Astrocyte (in vitro differentiated cells and primary cell): ENCODE measurements at regions not wholly inside any gene's neighbourhood (a gene's known extent, or its start where the extent isn't known, plus 50 kb on each side); places are given as distances from the start of the nearest gene placed in this dataset.

Experiments used
- DNase-seq: peaks from one replicate; pipeline ENCODE4 v3.0.0-alpha.2; 2010; ENCODE audit warnings: low read depth
- FAIRE-seq: peaks from 2 replicates; lab custom pipeline; 2011; peaks lifted over from hg19 to GRCh38; lab: Jason Lieb, UNC
- H2AFZ ChIP-seq: 2 replicates; pipeline ENCODE4 v1.6.0; 2012; ENCODE audit warnings: low read depth, low read length, inconsistent platforms
- H3K27ac ChIP-seq: 2 replicates; pipeline ENCODE4 v1.5.1; 2011; ENCODE audit warnings: low read depth, low read length, inconsistent platforms
- H3K27me3 ChIP-seq: 2 replicates; pipeline ENCODE4 v1.6.0; 2011; ENCODE audit warnings: low read length, inconsistent platforms; ENCODE audit not compliant: insufficient read depth
- H3K36me3 ChIP-seq: 2 replicates; pipeline ENCODE4 v1.5.1; 2011; ENCODE audit warnings: low read length, inconsistent platforms; ENCODE audit not compliant: insufficient read depth
- H3K4me1 ChIP-seq: 2 replicates; pipeline ENCODE4 v1.5.1; 2011; ENCODE audit warnings: low read length, inconsistent platforms; ENCODE audit not compliant: insufficient read depth
- H3K4me2 ChIP-seq: 2 replicates; pipeline ENCODE4 v1.6.0; 2012; ENCODE audit warnings: low read length, inconsistent platforms
- H3K4me3 ChIP-seq: 2 replicates; pipeline ENCODE4 v1.5.1; 2011; ENCODE audit warnings: low read depth, mild to moderate bottlenecking, low read length, inconsistent platforms; ENCODE audit not compliant: insufficient read depth
- H3K79me2 ChIP-seq: 2 replicates; pipeline ENCODE4 v1.6.0; 2012; ENCODE audit warnings: mild to moderate bottlenecking, low read length, inconsistent platforms; ENCODE audit not compliant: insufficient read depth
- H3K9ac ChIP-seq: 2 replicates; pipeline ENCODE4 v1.6.0; 2012; ENCODE audit warnings: mild to moderate bottlenecking, low read length, inconsistent platforms
- H3K9me3 ChIP-seq: 2 replicates; pipeline ENCODE4 v1.5.1; 2012; ENCODE audit warnings: low read depth, mild to moderate bottlenecking, low read length, inconsistent platforms; ENCODE audit not compliant: insufficient read depth
- H4K20me1 ChIP-seq: 2 replicates; pipeline ENCODE4 v1.6.0; 2012; ENCODE audit warnings: low read length, inconsistent platforms; ENCODE audit not compliant: insufficient read depth
- H3K27ac Mint-ChIP-seq: one replicate; pipeline ENCODE4 v1.8.0; 2021; ENCODE audit warnings: mild to moderate bottlenecking, mixed read lengths; ENCODE audit not compliant: unreplicated experiment
- H3K27me3 Mint-ChIP-seq: one replicate; pipeline ENCODE4 v1.8.0; 2021; ENCODE audit warnings: low read depth, mixed read lengths; ENCODE audit not compliant: unreplicated experiment
- H3K36me3 Mint-ChIP-seq: one replicate; pipeline ENCODE4 v1.8.0; 2021; ENCODE audit warnings: low read depth, mixed read lengths; ENCODE audit not compliant: unreplicated experiment
- H3K4me1 Mint-ChIP-seq: one replicate; pipeline ENCODE4 v1.8.0; 2021; ENCODE audit warnings: low read depth, mixed read lengths; ENCODE audit not compliant: unreplicated experiment
- H3K4me3 Mint-ChIP-seq: one replicate; pipeline ENCODE4 v1.8.0; 2021; ENCODE audit warnings: mild to moderate bottlenecking, moderate library complexity, mixed read lengths; ENCODE audit not compliant: unreplicated experiment
- H3K9me3 Mint-ChIP-seq: one replicate; pipeline ENCODE4 v1.8.0; 2021; ENCODE audit warnings: mild to moderate bottlenecking, mixed read lengths; ENCODE audit not compliant: unreplicated experiment
- CTCF ChIP-seq: IDR thresholded peaks from 2 replicates; pipeline ENCODE4 v1.5.1; 2011; ENCODE audit warnings: low read depth, mild to moderate bottlenecking, inconsistent platforms, low read length, moderate library complexity; ENCODE audit not compliant: insufficient read depth
- EZH2 ChIP-seq: IDR thresholded peaks from 2 replicates; pipeline ENCODE4 v1.6.1; 2012; ENCODE audit warnings: mild to moderate bottlenecking, low read length, inconsistent platforms; ENCODE audit not compliant: insufficient read depth

- no peak overlapping the region for H3K4me2 ChIP-seq
- H3K9me3 ChIP-seq = no peaks in the 10 kb centered on the region
- TF ChIP-seq EZH2 (no peak), CTCF (no peak)
- no peaks in the 10 kb centered on the region for H3K27me3 Mint-ChIP-seq
- no peak overlapping the region for H3K27ac ChIP-seq
- no peak overlapping the region for H2AFZ ChIP-seq
- no peak overlapping the region for H3K9ac ChIP-seq
- peaks cover 2% of the 10 kb centered on the region for H3K9me3 Mint-ChIP-seq
- no peak for DNase-seq
- no peak overlapping the region for H3K4me3 ChIP-seq
- no peaks in the 10 kb centered on the region for H4K20me1 ChIP-seq
- peaks cover 20% of the 10 kb centered on the region for H3K4me1 ChIP-seq
- H3K79me2 ChIP-seq = no peaks in the 10 kb centered on the region
- H3K36me3 ChIP-seq = no peaks in the 10 kb centered on the region
- peak; percentile 5 for FAIRE-seq
- H3K36me3 Mint-ChIP-seq = peaks cover 2% of the 10 kb centered on the region
- H3K4me3 Mint-ChIP-seq = no peak overlapping the region
- H3K4me1 Mint-ChIP-seq = peaks cover 22% of the 10 kb centered on the region
- peak overlapping the region; percentile 92 for H3K27ac Mint-ChIP-seq
- H3K27me3 ChIP-seq = peaks cover 31% of the 10 kb centered on the region
Observed at GRCh38 chr21:35325953-35326352, 276.9 kb upstream of the RUNX1 start.

- Mint-ChIP-seq H3K9me3 (peaks cover 2% of the 10 kb centered on the region), H3K4me1 (peaks cover 22% of the 10 kb centered on the region), H3K27ac (peak overlapping the region; percentile 92), H3K4me3 (peak overlapping the region; percentile 1), H3K36me3 (peaks cover 2% of the 10 kb centered on the region), H3K27me3 (no peaks in the 10 kb centered on the region)
- Histone ChIP-seq H3K4me1 (peaks cover 20% of the 10 kb centered on the region), H3K27me3 (peaks cover 35% of the 10 kb centered on the region), H3K9ac (peak overlapping the region; percentile 24), H3K4me3 (no peak overlapping the region), H2AFZ (peak overlapping the region; percentile 18), H3K9me3 (no peaks in the 10 kb centered on the region), H3K36me3 (no peaks in the 10 kb centered on the region), H3K27ac (peak overlapping the region; percentile 53), H3K4me2 (peak overlapping the region; percentile 59), H4K20me1 (no peaks in the 10 kb centered on the region), H3K79me2 (no peaks in the 10 kb centered on the region)
- FAIRE-seq (peak; percentile 95), DNase-seq (peak; percentile 82)
- TF ChIP-seq EZH2 (no peak), CTCF (no peak)
Observed at GRCh38 chr21:35324372-35325220, 275.5 kb upstream of the RUNX1 start.

GRCh38 chr21:35323947-35324346, 274.8 kb upstream of the RUNX1 start:
- Mint-ChIP-seq H3K9me3 (peaks cover 2% of the 10 kb centered on the region), H3K36me3 (peaks cover 2% of the 10 kb centered on the region), H3K4me1 (peaks cover 22% of the 10 kb centered on the region), H3K27me3 (no peaks in the 10 kb centered on the region), H3K4me3 (peak overlapping the region; percentile 1), H3K27ac (peak overlapping the region; percentile 92)
- H3K4me1 ChIP-seq = peaks cover 20% of the 10 kb centered on the region
- no peaks in the 10 kb centered on the region for H3K36me3 ChIP-seq
- H3K79me2 ChIP-seq = no peaks in the 10 kb centered on the region
- no peak for TF ChIP-seq EZH2
- no peak for TF ChIP-seq CTCF
- FAIRE-seq = no peak
- no peaks in the 10 kb centered on the region for H3K9me3 ChIP-seq
- no peaks in the 10 kb centered on the region for H4K20me1 ChIP-seq
- peaks cover 35% of the 10 kb centered on the region for H3K27me3 ChIP-seq
- H3K27ac ChIP-seq = peak overlapping the region; percentile 53
- H3K4me3 ChIP-seq = no peak overlapping the region
- DNase-seq = no peak
- peak overlapping the region; percentile 59 for H3K4me2 ChIP-seq
- peak overlapping the region; percentile 24 for H3K9ac ChIP-seq
- no peak overlapping the region for H2AFZ ChIP-seq
